ENCODE measurements at regions not wholly inside any gene's neighbourhood (a gene's known extent, or its start where the extent isn't known, plus 50 kb on each side); places are given as distances from the start of the nearest gene placed in this dataset.
A peak's percentile ranks its signal among the peaks of the same experiment; 100 is the strongest.

DNA sequence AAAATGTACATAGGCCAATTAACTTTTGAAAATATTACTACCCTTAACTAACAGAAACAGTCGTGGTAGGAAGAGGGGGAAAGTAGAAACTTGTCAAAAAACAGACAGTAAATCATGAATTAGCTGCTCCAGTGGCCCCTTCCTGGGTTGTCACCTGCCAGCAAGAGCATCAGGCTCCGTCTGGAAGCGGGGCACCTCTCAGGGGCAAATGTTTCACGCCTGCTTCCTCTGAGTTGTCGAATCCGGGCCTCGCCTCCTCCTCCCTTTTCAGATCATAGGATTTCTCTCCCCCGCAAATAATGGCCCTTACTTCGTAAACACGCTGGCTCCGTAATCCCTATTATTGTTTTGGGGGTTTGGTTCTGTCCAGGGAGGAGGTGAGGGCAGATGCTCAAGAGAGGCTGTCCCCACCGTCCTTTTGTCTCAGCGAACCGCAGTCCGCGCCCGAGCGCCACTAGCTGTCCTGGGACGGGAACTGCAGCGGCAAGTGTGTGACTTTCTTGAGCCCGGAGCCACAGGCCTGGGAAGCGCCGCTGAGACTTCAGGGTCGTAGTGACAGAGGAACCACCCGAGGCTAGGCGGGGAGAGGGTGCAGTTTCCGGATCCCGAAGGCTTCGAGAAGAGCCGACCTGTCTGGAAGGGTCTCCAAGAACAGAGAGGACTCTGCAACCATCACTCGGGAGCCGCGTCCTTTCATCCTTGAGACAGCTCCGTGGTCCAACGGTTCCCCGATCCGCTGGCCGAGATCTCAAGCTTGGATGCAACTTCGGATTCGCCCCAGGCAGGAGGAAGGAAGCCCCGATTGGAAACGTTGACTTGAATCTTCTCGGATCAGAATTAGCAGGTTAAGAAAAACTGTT is 214.5 kb upstream of the ZNF184 start:
- Histone ChIP-seq H3K36me3 (no peaks in the 10 kb centered on the region), H3K27ac (no peak overlapping the region), H3K4me3 (peak overlapping the region; percentile 69), H3K4me1 (ENCODE audit: control insufficient read depth in 1 of 2, low read depth in 2 of 2) (peaks cover 0 to 6% of the 10 kb centered on the region in 2 donors), H3K9me3 (no peaks in the 10 kb centered on the region), H3K27me3 (replicated peaks; ENCODE audit: insufficient read depth) (peaks cover 4% of the 10 kb centered on the region)
- peak; percentile 63 for ATAC-seq (ENCODE audit: insufficient number of reproducible peaks, low FRiP score, low read depth)
- TF ChIP-seq, protein P1, sequence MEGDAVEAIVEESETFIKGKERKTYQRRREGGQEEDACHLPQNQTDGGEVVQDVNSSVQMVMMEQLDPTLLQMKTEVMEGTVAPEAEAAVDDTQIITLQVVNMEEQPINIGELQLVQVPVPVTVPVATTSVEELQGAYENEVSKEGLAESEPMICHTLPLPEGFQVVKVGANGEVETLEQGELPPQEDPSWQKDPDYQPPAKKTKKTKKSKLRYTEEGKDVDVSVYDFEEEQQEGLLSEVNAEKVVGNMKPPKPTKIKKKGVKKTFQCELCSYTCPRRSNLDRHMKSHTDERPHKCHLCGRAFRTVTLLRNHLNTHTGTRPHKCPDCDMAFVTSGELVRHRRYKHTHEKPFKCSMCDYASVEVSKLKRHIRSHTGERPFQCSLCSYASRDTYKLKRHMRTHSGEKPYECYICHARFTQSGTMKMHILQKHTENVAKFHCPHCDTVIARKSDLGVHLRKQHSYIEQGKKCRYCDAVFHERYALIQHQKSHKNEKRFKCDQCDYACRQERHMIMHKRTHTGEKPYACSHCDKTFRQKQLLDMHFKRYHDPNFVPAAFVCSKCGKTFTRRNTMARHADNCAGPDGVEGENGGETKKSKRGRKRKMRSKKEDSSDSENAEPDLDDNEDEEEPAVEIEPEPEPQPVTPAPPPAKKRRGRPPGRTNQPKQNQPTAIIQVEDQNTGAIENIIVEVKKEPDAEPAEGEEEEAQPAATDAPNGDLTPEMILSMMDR (IDR thresholded peaks at IDR 0.05): peak; percentile 25
- DNase-seq (ENCODE audit: low spot score): no peak

DNA sequence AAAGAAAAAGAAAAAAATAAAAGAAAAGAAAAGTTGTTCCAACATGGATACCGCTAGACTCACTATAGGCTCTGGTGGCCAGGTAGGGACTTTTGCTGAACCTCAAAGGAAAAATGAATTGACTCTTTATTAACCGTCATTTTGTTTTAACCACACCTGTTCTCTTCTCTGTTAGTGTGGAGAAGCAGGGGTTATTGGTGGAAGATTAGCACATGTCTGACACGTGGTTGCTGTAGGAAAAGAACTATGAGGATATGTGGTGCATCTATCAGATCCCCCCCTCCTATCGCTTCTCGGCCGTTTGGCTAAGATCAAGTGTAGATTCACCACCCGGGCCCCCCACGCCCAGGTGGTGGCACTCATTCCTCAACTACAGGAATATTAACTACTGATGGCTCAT is 212.4 kb upstream of the ZNF184 start:
- Histone ChIP-seq H3K4me1 (ENCODE audit: control insufficient read depth in 1 of 2, low read depth in 2 of 2) (peaks cover 0 to 6% of the 10 kb centered on the region in 2 donors), H3K27me3 (replicated peaks; ENCODE audit: insufficient read depth) (peaks cover 20% of the 10 kb centered on the region), H3K27ac (no peak overlapping the region), H3K9me3 (no peaks in the 10 kb centered on the region), H3K36me3 (no peaks in the 10 kb centered on the region), H3K4me3 (no peak overlapping the region)
- TF ChIP-seq, protein P1 (IDR thresholded peaks at IDR 0.05): no peak
- ATAC-seq (ENCODE audit: insufficient number of reproducible peaks, low FRiP score, low read depth) (no peak), DNase-seq (ENCODE audit: low spot score) (no peak)

DNA sequence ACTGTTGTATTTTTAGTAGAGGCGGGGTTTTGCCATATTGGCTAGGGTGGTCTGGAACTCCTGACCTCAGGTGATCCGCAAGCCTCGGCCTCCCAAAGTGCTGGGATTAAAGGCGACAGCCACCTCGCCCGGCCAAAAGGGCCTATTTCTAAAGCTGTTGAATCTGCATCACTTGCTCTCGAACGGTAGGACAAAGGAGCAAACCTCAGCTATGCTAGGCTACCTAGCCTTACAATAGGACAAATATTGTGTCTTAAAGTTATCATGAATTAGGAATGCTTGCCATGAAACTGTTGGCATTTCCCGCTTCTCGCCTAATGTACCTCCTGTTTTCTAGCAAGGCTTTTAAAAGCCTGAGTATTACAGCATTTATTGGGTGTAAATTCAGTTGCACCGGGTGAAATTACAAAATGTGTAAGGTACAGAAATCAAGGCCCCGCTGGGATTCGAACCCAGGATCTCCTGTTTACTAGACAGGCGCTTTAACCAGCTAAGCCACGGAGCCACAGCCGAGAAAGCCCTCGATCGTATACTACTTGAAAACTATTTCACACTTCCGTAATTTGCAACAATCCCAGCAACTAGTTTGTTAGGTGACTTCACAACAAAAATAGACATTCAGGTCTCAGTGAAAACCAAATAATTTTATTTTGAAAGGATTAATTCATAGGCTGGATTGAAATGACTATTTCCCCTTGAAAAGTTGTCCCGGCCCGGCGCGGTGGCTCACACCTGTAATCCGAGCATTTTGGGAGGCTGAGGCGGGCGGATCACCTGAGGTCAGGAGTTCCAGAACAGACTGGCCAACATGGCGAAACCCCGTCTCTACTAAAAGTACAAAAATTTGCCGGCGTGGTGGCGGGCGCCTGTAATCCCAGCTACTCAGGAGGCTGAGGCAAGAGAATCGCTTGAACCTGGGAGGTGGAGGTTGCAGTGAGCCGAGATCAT is 211.6 kb upstream of the ZNF184 start:
- Histone ChIP-seq H3K4me3 (no peak overlapping the region), H3K27ac (no peak overlapping the region), H3K4me1 (ENCODE audit: control insufficient read depth in 1 of 2, low read depth in 2 of 2) (peaks cover 0 to 6% of the 10 kb centered on the region in 2 donors), H3K27me3 (replicated peaks; ENCODE audit: insufficient read depth) (peaks cover 21% of the 10 kb centered on the region), H3K9me3 (no peaks in the 10 kb centered on the region), H3K36me3 (no peaks in the 10 kb centered on the region)
- TF ChIP-seq, protein P1 (IDR thresholded peaks at IDR 0.05): no peak
- DNase-seq (ENCODE audit: low spot score): no peak
- ATAC-seq (ENCODE audit: insufficient number of reproducible peaks, low FRiP score, low read depth): no peak

DNA sequence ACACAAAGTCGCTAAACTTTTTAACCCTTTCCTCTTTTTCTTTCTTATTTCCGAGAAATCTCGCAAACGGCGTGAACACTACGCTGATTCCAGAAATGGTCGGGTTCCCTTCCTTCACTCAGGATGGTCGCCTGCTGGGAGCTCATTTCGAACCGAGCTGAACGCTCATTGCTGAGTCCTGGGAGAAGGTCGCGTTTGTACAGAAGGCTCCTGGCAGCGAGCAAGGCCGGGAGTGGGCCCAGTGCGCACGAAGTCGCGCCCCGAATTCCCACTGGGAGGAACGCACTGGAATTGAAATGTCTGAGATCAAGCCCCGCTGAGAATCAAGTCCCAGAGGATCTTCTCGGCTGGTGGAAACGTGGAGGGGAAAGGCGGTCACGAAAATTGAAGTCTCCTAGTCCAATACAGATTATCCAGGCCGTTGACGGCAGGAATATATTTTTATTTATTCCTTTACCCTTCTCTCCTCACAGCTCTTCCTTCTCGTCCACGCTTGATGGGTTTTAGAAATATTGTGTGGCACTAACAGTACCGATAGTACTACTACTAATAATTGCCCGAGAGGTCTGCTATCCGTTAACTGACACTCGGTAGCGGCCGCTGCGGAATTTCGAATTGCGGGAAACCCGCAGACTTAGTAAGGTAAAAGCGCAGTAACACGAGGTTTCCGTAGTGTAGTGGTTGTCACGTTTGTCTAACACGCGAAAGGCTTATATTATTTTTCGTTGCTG is 207.2 kb upstream of the ZNF184 start:
- no peaks in the 10 kb centered on the region for H3K9me3 ChIP-seq
- no peak overlapping the region for H3K27ac ChIP-seq
- H3K27me3 ChIP-seq (replicated peaks; ENCODE audit: insufficient read depth): peaks cover 21% of the 10 kb centered on the region
- H3K36me3 ChIP-seq: no peaks in the 10 kb centered on the region
- ATAC-seq (ENCODE audit: insufficient number of reproducible peaks, low FRiP score, low read depth) (no peak), DNase-seq (ENCODE audit: low spot score) (no peak)
- H3K4me1 ChIP-seq (ENCODE audit: control insufficient read depth in 1 of 2, low read depth in 2 of 2): no peaks in the 10 kb centered on the region
- TF ChIP-seq, protein P1 (IDR thresholded peaks at IDR 0.05): no peak
- no peak overlapping the region for H3K4me3 ChIP-seq
